Cardiac muscle cell (in vitro differentiated cells and primary cell): ENCODE measurements at regions not wholly inside any gene's neighbourhood (a gene's known extent, or its start where the extent isn't known, plus 50 kb on each side); places are given as distances from the start of the nearest gene placed in this dataset.

Experiments
- DNase-seq, 2 donors: peaks; one replicate each; pipeline versions ENCODE4 v3.0.0 to v3.0.0-alpha.2; 2010 to 2017; ENCODE audit warnings: low read depth in 1 of 2, low spot score in 1 of 2
- H3K27ac ChIP-seq: fragments of 200-600 bp; sonication (generic); 2 replicates; pipeline ENCODE4 v1.5.1; 2016
- H3K27me3 ChIP-seq: fragments of 200-600 bp; sonication (generic); 2 replicates; pipeline ENCODE4 v1.6.0; 2016; ENCODE audit warnings: control low read depth
- H3K36me3 ChIP-seq: fragments of 200-600 bp; sonication (generic); 2 replicates; pipeline ENCODE4 v1.5.1; 2016; ENCODE audit warnings: control low read depth
- H3K4me1 ChIP-seq: fragments of 200-600 bp; sonication (generic); 2 replicates; pipeline ENCODE4 v1.8.1; 2017; ENCODE audit warnings: low read depth, mild to moderate bottlenecking, mixed run types
- H3K4me3 ChIP-seq: fragments of 200-600 bp; sonication (generic); 2 replicates; pipeline ENCODE4 v1.5.1; 2016; ENCODE audit warnings: mild to moderate bottlenecking
- H3K9me3 ChIP-seq: fragments of 200-600 bp; sonication (generic); 2 replicates; pipeline ENCODE4 v1.5.1; 2017; ENCODE audit warnings: low read depth, mild to moderate bottlenecking, control low read depth
- CTCF ChIP-seq: IDR thresholded peaks from 2 replicates; pipeline ENCODE4 v1.5.1; 2012; ENCODE audit warnings: low read depth, mild to moderate bottlenecking, low read length

- H3K4me3 ChIP-seq = no peak overlapping the region
- H3K36me3 ChIP-seq = no peaks in the 10 kb centered on the region
- no peaks in the 10 kb centered on the region for H3K9me3 ChIP-seq
- no peak for DNase-seq
- H3K27me3 ChIP-seq = no peaks in the 10 kb centered on the region
- TF ChIP-seq CTCF = no peak
- no peak overlapping the region for H3K27ac ChIP-seq
- H3K4me1 ChIP-seq = no peaks in the 10 kb centered on the region
Measured at GRCh38 chr1:195794225-195794624, 814.0 kb downstream of the KCNT2 start.

GRCh38 chr1:195791796-195792195 lies 816.4 kb downstream of the KCNT2 start:
- Histone ChIP-seq H3K36me3 (no peaks in the 10 kb centered on the region), H3K27me3 (no peaks in the 10 kb centered on the region), H3K4me3 (no peak overlapping the region), H3K9me3 (no peaks in the 10 kb centered on the region), H3K4me1 (no peaks in the 10 kb centered on the region), H3K27ac (no peak overlapping the region)
- DNase-seq = no peak
- no peak for TF ChIP-seq CTCF

- Histone ChIP-seq H3K4me3 (no peak overlapping the region), H3K4me1 (no peaks in the 10 kb centered on the region), H3K27ac (no peak overlapping the region), H3K27me3 (no peaks in the 10 kb centered on the region), H3K9me3 (no peaks in the 10 kb centered on the region), H3K36me3 (no peaks in the 10 kb centered on the region)
- no peak for DNase-seq
- TF ChIP-seq CTCF = no peak
Measured at GRCh38 chr1:195790514-195791168, 817.6 kb downstream of the KCNT2 start.

GRCh38 chr1:195789321-195789720 lies 818.9 kb downstream of the KCNT2 start:
- Histone ChIP-seq H3K4me3 (no peak overlapping the region), H3K36me3 (no peaks in the 10 kb centered on the region), H3K4me1 (no peaks in the 10 kb centered on the region), H3K9me3 (no peaks in the 10 kb centered on the region), H3K27me3 (no peaks in the 10 kb centered on the region), H3K27ac (no peak overlapping the region)
- TF ChIP-seq CTCF = no peak
- DNase-seq = no peak

- no peak for DNase-seq
- no peaks in the 10 kb centered on the region for H3K27me3 ChIP-seq
- TF ChIP-seq CTCF = no peak
- no peaks in the 10 kb centered on the region for H3K9me3 ChIP-seq
- H3K36me3 ChIP-seq = no peaks in the 10 kb centered on the region
- no peak overlapping the region for H3K4me3 ChIP-seq
- no peaks in the 10 kb centered on the region for H3K4me1 ChIP-seq
- H3K27ac ChIP-seq = no peak overlapping the region
Measured at GRCh38 chr1:195788721-195789120, 819.5 kb downstream of the KCNT2 start.
